ENCODE measurements at regions not wholly inside any gene's neighbourhood (a gene's known extent, or its start where the extent isn't known, plus 50 kb on each side); places are given as distances from the start of the nearest gene placed in this dataset.

DNA sequence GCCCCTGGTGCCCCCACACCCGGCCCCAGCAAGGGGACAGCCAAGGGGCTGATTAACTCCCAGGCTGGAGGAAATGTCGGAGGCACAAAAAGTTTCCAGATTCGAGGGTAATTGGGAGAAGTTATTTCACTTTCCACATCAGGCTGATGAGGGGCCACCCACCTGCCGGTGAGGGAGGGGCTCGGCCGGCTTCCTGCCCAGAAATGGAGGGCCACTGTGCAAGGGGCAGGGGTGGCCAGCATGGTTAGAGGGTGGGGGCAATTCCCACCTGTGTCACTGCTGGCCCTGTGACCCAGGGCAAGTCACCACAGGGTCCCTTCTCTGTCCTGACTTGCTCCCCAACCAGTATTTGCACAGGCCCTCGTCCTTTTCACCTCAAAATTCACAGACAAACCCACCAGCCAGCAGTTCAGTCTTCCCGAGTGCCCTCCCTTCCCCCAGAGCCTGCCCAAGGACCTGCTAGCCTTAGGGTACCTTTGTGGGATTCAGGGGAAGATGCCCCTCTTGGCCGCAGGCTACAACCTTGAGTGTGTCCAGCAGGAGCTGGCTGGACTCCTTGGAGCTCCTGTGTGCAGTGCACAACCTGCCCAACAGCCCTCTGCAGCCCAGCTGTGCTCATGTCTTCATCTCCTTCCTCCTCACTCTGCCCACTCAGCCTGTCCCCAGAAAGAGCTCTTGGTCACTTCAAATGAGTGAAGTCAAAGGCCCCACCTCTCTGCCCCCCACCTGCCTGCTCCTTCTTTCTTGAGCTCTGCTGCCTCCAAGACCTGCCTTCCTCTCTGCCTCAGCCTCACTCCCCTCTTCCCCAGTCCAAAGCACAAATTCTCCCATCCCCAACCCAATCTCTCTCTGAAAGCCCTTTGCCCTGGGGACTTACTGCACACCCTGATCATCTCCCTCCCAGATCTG lies 130.5 kb downstream of the BARX1 start:
- Histone ChIP-seq H3K27me3 (replicated peaks in 1 of 4; ENCODE audit: control extremely low read depth in 1 of 4, control insufficient read depth in 3 of 4, insufficient read depth in 4 of 4, low read length in 3 of 4) (peaks cover 0 to 29% (median 4%) of the 10 kb centered on the region in 4 experiments), H3K9me3 (ENCODE audit: control extremely low read depth in 1 of 3, control insufficient read depth in 2 of 3, insufficient read depth in 1 of 3, low read length in 2 of 3) (peaks cover 0 to 29% (median 0%) of the 10 kb centered on the region in 3 donors), H3K9ac (ENCODE audit: low read length) (no peak overlapping the region), H3K36me3 (replicated peaks in 1 of 2; ENCODE audit: control extremely low read depth in 1 of 2, control insufficient read depth in 1 of 2, extremely low read depth in 1 of 2, insufficient read depth in 2 of 2, low read length in 1 of 2) (no peaks in the 10 kb centered on the region), H2AFZ (ENCODE audit: insufficient read depth, low read depth, low read length, poor library complexity, severe bottlenecking) (no peak overlapping the region), H3K4me3 (ENCODE audit: control extremely low read depth in 1 of 5, extremely low read depth in 1 of 5, insufficient read depth in 1 of 5, low read depth in 2 of 5, low read length in 4 of 5) (no peak overlapping the region), H4K20me1 (ENCODE audit: control insufficient read depth, insufficient read depth, low read length, poor library complexity, severe bottlenecking) (no peaks in the 10 kb centered on the region), H3K27ac (ENCODE audit: low read length in 2 of 2) (no peak overlapping the region), H3K4me1 (ENCODE audit: control insufficient read depth in 2 of 2, insufficient read depth in 2 of 2, low read length in 2 of 2) (peaks cover 0 to 12% of the 10 kb centered on the region in 2 donors), H3K79me2 (ENCODE audit: control insufficient read depth, insufficient read depth, low read length) (no peaks in the 10 kb centered on the region), H3K4me2 (replicated peaks; ENCODE audit: low read depth, low read length, poor library complexity, severe bottlenecking) (no peak overlapping the region)
- Mint-ChIP-seq H3K27ac (no peak overlapping the region), H3K9me3 (ENCODE audit: insufficient read depth) (peaks cover 3% of the 10 kb centered on the region), H3K27me3 (peaks cover 35% of the 10 kb centered on the region), H3K4me3 (no peak overlapping the region), H3K4me1 (peaks cover 12% of the 10 kb centered on the region)
- ATAC-seq (ENCODE audit: low read depth) (no peak), DNase-seq (no peak)
- intact Hi-C loops (cut with micrococcal nuclease) = no loop called here
- TF ChIP-seq, protein P1, sequence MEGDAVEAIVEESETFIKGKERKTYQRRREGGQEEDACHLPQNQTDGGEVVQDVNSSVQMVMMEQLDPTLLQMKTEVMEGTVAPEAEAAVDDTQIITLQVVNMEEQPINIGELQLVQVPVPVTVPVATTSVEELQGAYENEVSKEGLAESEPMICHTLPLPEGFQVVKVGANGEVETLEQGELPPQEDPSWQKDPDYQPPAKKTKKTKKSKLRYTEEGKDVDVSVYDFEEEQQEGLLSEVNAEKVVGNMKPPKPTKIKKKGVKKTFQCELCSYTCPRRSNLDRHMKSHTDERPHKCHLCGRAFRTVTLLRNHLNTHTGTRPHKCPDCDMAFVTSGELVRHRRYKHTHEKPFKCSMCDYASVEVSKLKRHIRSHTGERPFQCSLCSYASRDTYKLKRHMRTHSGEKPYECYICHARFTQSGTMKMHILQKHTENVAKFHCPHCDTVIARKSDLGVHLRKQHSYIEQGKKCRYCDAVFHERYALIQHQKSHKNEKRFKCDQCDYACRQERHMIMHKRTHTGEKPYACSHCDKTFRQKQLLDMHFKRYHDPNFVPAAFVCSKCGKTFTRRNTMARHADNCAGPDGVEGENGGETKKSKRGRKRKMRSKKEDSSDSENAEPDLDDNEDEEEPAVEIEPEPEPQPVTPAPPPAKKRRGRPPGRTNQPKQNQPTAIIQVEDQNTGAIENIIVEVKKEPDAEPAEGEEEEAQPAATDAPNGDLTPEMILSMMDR (IDR thresholded peaks at IDR 0.05) = no peak
- TF ChIP-seq EZH2 (IDR thresholded peaks at IDR 0.05; ENCODE audit: borderline replicate concordance, insufficient read depth, low read depth, low read length, poor library complexity, severe bottlenecking) = no peak
- CTCF ChIA-PET = no interaction called here
- WGBS (ENCODE audit: insufficient coverage) = 63% methylated on average over 5 of the region's 9 CpGs
- POLR2A ChIA-PET = no interaction called here

All from B cell (primary cell).